Panc1 (cell line): ENCODE measurements at regions not wholly inside any gene's neighbourhood (a gene's known extent, or its start where the extent isn't known, plus 50 kb on each side); places are given as distances from the start of the nearest gene placed in this dataset.

ENCODE experiments used
- ATAC-seq: fragments of 200-7000 bp; cut with Tn5 transposase; 2 replicates; pipeline ENCODE4 v1.9.1; 2020; ENCODE audit warnings: mild to moderate bottlenecking, moderate library complexity
- BruUV-seq: library from RNA; stranded (reverse); fragments of 400-500 nt; replicated peaks from 2 replicates; lab custom pipeline; 2021; lab: Mats Ljungman, UMichigan
- CTCF ChIA-PET: fragments of 300-600 bp; sonication (Branson Sonifier 250); formaldehyde crosslinking; loops from one replicate; lab custom pipeline; 2022; ENCODE audit warnings: antibody characterized with exemption; lab: Charles Lee
- POLR2A ChIA-PET: fragments of 300-600 bp; sonication (Branson Sonifier 250); formaldehyde crosslinking; loops from one replicate; lab custom pipeline; 2022; ENCODE audit warnings: antibody characterized with exemption; lab: Charles Lee
- DNase-seq: peaks from one replicate; pipeline ENCODE4 v3.0.0-alpha.2; 2010; ENCODE audit warnings: low read depth, low spot score
- H3K27ac ChIP-seq: 2 replicates; pipeline ENCODE4 v1.5.1; 2011; ENCODE audit warnings: mild to moderate bottlenecking, low read length, inconsistent platforms
- H3K27me3 ChIP-seq: fragments of 200-500 bp; sonication (Bioruptor generic); 2 replicates; pipeline ENCODE4 v1.6.0; 2014; ENCODE audit warnings: low read length, inconsistent platforms; ENCODE audit not compliant: control insufficient read depth, insufficient read depth
- H3K36me3 ChIP-seq: fragments of 200-500 bp; sonication (Bioruptor generic); 2 replicates; pipeline ENCODE4 v1.5.1; 2014; ENCODE audit warnings: inconsistent platforms, mild to moderate bottlenecking, low read length, moderate library complexity; ENCODE audit not compliant: control insufficient read depth, insufficient read depth
- H3K4me1 ChIP-seq: 2 replicates; pipeline ENCODE4 v1.5.1; 2011; ENCODE audit warnings: inconsistent platforms, mild to moderate bottlenecking, low read length, moderate library complexity; ENCODE audit not compliant: control insufficient read depth, insufficient read depth
- H3K4me3 ChIP-seq, 2 experiments: 2 replicates each; pipeline ENCODE4 v1.5.1; 2011 to 2012; ENCODE audit warnings: low read depth in 2 of 2, low read length in 2 of 2, mild to moderate bottlenecking in 2 of 2, inconsistent platforms in 1 of 2, moderate library complexity in 1 of 2
- H3K9me3 ChIP-seq: fragments of 200-500 bp; sonication (Bioruptor generic); 2 replicates; pipeline ENCODE4 v1.5.1; 2014; ENCODE audit warnings: low read depth, mild to moderate bottlenecking, inconsistent platforms, low read length, moderate library complexity; ENCODE audit not compliant: control insufficient read depth, insufficient read depth
- POLR2AphosphoS5 ChIP-seq: IDR thresholded peaks from 2 replicates; pipeline ENCODE4 v1.6.1; 2012; ENCODE audit warnings: mild to moderate bottlenecking, low read depth, low read length, moderate library complexity
- REST ChIP-seq, 2 experiments: IDR thresholded peaks; 2 replicates each; pipeline ENCODE4 v1.6.1; 2011 to 2012; ENCODE audit warnings: low read depth in 2 of 2, control low read depth in 1 of 2, low read length in 1 of 2, mild to moderate bottlenecking in 1 of 2, moderate library complexity in 1 of 2; ENCODE audit not compliant: insufficient read depth in 1 of 2
- SIN3A ChIP-seq: IDR thresholded peaks from 2 replicates; pipeline ENCODE4 v1.6.1; 2012; ENCODE audit warnings: low read depth, mild to moderate bottlenecking, low read length, moderate library complexity, borderline replicate concordance; ENCODE audit not compliant: insufficient read depth
- TCF7L2 ChIP-seq: IDR thresholded peaks from 2 replicates; pipeline ENCODE4 v1.6.1; 2011; ENCODE audit warnings: mild to moderate bottlenecking, low read depth, low read length, inconsistent platforms
- in situ Hi-C: cut with HindIII; loops from 2 replicates; pipeline ENCODE4 v1.10.0; 2016; ENCODE audit warnings: low sequenced_read_pairs, low pct_unique_long_range_greater_than_20kb
- intact Hi-C: fragments of 100-400 bp; cut with micrococcal nuclease; formaldehyde crosslinking; loops from one replicate; pipeline ENCODE4 v1.10.0; 2022; ENCODE audit not compliant: unreplicated experiment
- TF ChIP-seq, protein P1 (sequence below): fragments of 450-650 bp; IDR thresholded peaks from 2 replicates; pipeline ENCODE4 v1.5.1; 2017; ENCODE audit warnings: mild to moderate bottlenecking

- no peak overlapping the region for H3K4me3 ChIP-seq
- H3K36me3 ChIP-seq = no peaks in the 10 kb centered on the region
- no peaks in the 10 kb centered on the region for H3K4me1 ChIP-seq
- no peak for ATAC-seq
- no TSS peak for BruUV-seq
- in situ Hi-C loops (no loop called here), intact Hi-C loops (no loop called here)
- ChIA-PET POLR2A (no interaction called here), CTCF (no interaction called here)
- no peaks in the 10 kb centered on the region for H3K9me3 ChIP-seq
- H3K27ac ChIP-seq = no peak overlapping the region
- no peak for DNase-seq
- H3K27me3 ChIP-seq = no peaks in the 10 kb centered on the region
- TF ChIP-seq REST (IDR thresholded peaks at IDR 0.05; ENCODE audit: insufficient read depth in 1 of 2, low read depth in 2 of 2, low read length in 1 of 2) (no peak), TCF7L2 (no peak), SIN3A (no peak), POLR2AphosphoS5 (no peak)
- TF ChIP-seq, protein P1, sequence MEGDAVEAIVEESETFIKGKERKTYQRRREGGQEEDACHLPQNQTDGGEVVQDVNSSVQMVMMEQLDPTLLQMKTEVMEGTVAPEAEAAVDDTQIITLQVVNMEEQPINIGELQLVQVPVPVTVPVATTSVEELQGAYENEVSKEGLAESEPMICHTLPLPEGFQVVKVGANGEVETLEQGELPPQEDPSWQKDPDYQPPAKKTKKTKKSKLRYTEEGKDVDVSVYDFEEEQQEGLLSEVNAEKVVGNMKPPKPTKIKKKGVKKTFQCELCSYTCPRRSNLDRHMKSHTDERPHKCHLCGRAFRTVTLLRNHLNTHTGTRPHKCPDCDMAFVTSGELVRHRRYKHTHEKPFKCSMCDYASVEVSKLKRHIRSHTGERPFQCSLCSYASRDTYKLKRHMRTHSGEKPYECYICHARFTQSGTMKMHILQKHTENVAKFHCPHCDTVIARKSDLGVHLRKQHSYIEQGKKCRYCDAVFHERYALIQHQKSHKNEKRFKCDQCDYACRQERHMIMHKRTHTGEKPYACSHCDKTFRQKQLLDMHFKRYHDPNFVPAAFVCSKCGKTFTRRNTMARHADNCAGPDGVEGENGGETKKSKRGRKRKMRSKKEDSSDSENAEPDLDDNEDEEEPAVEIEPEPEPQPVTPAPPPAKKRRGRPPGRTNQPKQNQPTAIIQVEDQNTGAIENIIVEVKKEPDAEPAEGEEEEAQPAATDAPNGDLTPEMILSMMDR = no peak
Observed at GRCh38 chr3:110210086-110210660, 861.4 kb upstream of the NECTIN3 start.

DNA sequence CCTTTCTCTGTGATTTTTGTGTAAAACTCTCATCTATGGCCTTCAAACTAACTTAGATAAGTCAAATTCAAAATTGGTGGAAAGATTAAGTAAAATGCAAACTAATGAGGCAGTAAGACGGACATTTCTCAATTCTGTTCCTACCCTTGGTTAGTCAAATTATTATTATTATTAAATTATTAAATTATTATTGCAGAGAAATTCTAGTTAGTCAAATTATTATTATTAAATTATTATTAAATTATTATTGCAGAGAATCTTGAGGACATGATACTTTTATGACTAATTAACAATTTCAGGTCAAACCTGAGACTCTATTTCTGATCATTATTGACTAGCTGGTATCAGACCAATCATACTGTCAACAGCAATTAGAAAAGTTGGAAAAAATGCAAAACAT lies 845.0 kb upstream of the NECTIN3 start:
- H3K4me3 ChIP-seq = no peak overlapping the region
- TF ChIP-seq REST (IDR thresholded peaks at IDR 0.05; ENCODE audit: insufficient read depth in 1 of 2, low read depth in 2 of 2, low read length in 1 of 2) (no peak), TCF7L2 (no peak), SIN3A (no peak), POLR2AphosphoS5 (no peak)
- TF ChIP-seq, protein P1 = no peak
- POLR2A ChIA-PET = no interaction called here
- H3K4me1 ChIP-seq = no peaks in the 10 kb centered on the region
- DNase-seq (no peak), ATAC-seq (no peak)
- H3K36me3 ChIP-seq = no peaks in the 10 kb centered on the region
- intact Hi-C loops = no loop called here
- no peak overlapping the region for H3K27ac ChIP-seq
- no peaks in the 10 kb centered on the region for H3K9me3 ChIP-seq
- H3K27me3 ChIP-seq = no peaks in the 10 kb centered on the region
- in situ Hi-C loops = no loop called here
- CTCF ChIA-PET = no interaction called here
- BruUV-seq = no TSS peak
